SW 1271 (cell line): ENCODE measurements at regions not wholly inside any gene's neighbourhood (a gene's known extent, or its start where the extent isn't known, plus 50 kb on each side); places are given as distances from the start of the nearest gene placed in this dataset.
"Not testable (repeated sequence)": the region's sequence is repeated elsewhere in the genome, so short reads cannot be mapped to it uniquely, and the experiment has no call there.

Experiments
- DNase-seq, 2 experiments: peaks; one replicate each; lab custom pipeline; 2025; lab: John Stamatoyannopoulos, UW

- DNase-seq, result no peak
Observed at GRCh38 chr7:39825401-39825980, 124.6 kb upstream of the CDK13 start.

DNA sequence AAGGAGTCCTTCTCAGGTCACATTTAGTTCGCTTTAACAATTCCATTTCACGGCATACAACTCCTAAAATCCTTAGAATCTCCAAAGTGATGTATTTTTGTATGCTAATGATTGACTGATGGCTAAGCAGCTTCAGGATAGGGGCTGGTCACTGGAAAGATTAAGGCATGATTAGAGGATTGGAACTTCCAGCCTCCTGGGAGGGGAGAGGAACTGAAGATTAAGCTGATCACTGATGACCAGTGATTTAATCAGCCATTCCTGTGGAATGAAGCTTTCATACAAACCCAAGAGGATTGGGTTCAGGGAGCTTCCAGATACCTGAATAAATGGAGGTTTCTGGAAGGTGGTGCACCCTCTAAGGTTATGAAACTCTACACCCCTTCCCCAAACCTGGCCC lies 123.9 kb upstream of the CDK13 start:
- DNase-seq, result no peak

DNA sequence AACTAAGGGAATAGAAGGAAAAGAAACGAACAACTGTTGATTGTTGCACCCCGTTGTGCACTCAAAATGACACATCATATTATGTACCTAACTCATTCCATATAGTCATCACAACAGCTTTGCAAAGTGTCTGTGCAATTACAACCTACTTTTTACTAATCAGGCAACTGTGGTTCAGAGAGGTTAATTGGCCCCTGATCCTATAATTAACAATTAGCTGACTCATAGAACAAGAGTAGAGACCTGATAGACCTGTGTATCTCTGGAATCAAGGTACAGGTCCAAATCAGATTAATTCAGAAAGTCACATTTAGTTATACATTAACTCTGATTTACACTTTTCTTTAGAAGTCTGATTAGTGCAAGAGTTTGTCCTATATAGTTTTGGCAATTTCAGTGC lies 122.5 kb upstream of the CDK13 start:
- no peak for DNase-seq

DNA sequence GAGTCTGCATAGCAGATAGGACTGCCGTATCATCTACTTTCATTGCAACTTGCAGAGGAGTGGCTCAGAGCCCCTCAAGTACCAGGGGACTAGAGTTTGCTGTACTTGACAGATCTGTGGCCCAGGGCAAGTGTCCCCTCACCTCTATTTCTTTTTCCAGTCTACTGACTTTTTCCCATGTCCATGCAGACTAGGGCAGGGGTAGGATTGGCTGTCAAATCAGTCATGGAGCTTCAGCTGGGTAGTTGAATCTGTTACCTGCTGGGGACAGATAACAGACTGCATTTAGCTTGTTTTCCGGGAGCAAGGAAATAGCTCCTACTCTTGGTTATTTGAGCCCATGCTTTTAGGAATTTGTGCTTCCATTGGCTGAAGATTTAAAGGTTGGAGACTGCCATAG lies 121.0 kb upstream of the CDK13 start:
- no peak for DNase-seq

DNA sequence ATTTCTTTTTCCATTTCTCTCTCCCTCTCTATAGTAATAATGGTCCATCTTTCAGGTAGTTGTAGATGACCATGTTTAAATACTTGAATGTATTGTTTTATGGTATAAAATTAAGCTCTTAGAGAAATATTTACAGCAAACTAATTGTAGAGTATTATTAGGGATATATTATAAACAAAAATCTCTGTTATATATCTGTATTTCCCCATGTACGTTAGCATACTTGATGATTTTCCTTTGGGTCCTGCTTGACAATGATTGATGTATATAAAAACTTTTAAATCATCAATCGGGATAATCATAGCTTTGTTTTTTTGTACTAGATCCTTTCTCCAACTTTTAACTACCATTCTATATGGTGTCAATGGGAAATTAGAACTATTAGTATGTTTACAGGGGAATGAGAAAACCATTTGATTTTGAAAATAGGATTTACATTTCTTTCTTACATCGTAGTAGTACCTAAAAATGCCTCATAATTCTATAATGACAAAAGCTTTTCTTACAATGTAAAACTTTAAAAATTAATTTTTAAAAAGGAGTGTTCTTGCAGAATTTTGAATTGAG lies 117.5 kb upstream of the CDK13 start:
- no peak for DNase-seq

DNA sequence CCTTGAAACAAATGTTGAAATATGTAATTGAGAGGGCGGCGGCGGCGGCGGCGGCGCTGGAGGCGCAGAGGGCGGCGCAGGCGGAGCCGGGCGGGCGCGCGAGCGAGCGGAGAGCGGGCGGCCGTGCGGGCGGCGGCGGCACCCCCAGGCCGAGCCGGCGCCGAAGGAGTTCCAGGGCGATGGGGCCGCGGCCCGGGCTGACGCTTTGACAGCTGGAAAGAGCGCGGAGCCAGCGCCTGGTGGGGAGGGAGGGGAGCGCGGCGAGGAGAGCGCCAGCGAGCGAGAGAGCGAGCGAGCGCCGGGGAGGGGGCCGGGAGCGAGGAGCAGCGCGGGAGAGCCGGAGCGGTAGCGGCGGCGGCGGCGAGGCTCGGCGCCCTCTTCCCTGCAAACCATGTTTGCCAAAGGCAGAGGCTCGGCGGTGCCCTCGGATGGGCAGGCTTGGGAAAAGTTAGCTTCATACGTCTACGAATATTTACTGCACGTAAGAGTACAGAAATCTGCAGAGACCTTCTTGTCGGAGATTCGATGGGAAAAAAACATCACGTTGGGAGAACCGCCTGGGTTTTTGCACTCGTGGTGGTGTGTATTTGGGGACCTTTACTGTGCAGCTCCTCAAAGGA lies 116.8 kb upstream of the CDK13 start:
- DNase-seq, result peak in 1 of 2 experiments; percentile 34

DNA sequence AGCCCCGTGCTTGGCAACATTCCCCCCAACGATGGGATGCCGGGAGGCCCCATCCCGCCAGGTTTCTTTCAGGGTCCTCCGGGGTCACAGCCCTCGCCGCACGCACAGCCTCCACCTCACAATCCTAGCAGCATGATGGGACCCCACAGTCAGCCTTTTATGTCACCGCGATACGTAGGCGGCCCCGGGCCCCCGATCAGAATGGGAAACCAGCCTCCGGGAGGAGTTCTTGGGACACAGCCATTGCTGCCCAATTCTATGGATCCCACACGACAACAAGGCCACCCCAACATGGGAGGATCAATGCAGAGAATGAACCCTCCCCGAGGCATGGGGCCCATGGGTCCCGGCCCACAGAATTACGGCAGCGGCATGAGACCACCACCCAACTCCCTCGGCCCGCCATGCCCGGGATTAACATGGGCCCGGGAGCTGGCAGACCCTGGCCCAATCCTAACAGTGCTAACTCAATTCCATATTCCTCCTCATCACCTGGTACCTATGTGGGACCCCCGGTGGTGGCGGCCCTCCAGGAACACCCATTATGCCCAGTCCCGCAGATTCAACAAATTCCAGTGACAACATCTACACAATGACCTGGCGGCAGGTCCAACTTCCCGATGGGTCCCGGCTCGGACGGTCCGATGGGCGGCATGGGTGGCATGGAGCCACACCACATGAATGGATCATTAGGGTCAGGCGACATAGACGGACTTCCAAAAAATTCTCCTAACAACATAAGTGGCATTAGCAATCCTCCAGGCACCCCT lies 116.0 kb upstream of the CDK13 start:
- DNase-seq, result not testable (repeated sequence)

- peak in 1 of 2 experiments; percentile 10 for DNase-seq
Observed at GRCh38 chr7:39838326-39838725, 111.7 kb upstream of the CDK13 start.

GRCh38 chr7:39845006-39845405 lies 105.0 kb upstream of the CDK13 start:
- DNase-seq, result no peak

- DNase-seq, result no peak
Observed at GRCh38 chr7:39847227-39847626, 102.8 kb upstream of the CDK13 start.

DNA sequence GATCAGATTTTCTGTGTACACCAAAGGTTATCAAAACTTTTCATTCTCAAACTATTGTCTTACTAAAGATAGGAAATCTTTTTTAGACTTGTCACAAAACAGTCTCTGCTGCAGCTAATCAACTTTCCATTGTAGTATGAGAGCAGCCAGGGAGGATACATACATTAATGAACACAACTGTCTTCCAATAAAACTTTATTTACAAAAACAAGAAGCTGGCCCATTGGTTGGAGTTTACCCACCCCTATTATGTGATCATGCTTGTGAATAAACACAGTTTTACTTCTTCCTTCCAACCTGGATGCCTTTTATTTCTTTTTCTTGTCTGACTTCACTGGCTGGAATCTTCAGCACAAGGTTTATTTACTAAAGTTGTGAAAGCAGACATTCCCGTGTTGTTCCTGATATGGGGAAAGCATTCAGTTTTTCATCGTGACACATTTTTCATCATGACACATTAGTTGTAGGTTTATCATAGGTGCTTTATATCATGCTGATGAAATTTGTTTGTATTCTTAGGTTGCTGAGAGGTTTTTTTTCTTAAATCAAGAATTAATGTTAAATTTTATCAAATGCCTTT lies 98.5 kb upstream of the CDK13 start:
- DNase-seq, result no peak

DNA sequence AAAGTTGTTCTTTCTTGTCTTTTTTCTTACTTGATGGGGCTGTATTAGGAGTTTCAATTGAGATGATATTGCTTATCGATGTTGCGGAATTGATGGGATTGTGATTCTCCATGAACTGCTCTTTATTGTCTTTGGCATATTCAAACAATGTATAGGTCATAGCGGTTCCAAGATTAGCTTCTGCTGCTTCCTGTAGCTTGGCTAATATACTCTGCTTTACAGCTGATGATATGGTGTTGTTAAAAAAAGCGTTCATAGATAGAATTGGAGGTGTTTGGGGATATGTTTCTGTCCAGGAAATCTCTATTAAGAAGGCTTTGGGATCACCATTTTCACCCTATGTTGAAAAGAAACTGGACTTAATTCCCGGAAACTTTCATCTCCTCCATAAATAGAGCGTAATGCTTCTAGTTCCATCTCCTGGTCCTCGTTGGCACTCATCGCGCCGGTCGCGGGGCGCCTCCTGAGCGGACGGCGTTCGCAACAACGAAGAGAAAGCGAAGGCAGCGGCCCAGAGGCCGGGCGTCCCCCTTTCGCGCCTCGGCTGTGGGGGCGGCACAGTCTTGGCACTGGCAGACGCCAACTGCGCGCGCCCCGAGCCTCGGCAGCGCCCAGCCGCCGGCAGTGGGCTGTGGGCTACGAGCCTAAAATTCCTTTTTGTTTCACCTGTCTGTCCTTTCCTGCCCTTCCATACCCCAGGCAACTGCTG lies 95.3 kb upstream of the CDK13 start:
- not testable (repeated sequence) for DNase-seq

DNA sequence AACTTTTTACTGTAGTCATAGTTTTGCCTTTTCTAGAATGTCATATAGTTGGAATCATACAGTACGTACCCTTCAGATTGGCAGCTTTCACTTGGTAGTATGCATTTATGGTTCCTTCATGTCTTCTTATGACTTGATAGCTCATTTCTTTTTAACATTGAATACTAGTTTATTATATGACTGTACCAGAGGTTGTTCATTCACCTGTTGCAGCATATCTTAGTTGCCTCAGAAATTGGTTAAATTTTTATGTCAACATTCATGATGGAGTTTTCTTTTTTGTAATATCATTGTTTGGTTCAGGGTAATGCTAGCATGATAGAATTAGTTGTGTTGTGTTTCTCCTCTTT lies 94.8 kb upstream of the CDK13 start:
- no peak for DNase-seq

- not testable (repeated sequence) for DNase-seq
Observed at GRCh38 chr7:39863675-39864322, 86.3 kb upstream of the CDK13 start.

GRCh38 chr7:39869888-39870522 lies 80.1 kb upstream of the CDK13 start:
- not testable (repeated sequence) for DNase-seq

DNA sequence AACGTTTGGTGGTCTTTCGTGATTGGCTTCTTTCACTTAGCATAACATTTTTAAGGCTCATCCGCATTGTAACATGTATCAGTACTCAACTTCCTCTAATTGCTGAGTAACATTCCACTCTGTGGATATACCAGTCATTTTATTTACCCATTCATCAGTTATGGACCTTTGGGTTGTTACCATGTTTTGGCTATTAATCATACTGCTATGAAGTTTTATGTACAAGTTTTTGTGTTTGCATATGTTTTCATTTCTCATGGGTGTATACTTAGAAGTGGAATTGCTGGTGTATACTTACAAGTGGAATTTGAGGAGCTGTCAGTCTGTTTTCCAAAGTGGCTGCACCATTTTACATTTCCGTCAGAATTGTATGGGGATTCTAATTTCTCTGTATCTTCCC lies 78.4 kb upstream of the CDK13 start:
- not testable (repeated sequence) for DNase-seq

- DNase-seq, result no peak
Observed at GRCh38 chr7:39880556-39880955, 69.5 kb upstream of the CDK13 start.

DNA sequence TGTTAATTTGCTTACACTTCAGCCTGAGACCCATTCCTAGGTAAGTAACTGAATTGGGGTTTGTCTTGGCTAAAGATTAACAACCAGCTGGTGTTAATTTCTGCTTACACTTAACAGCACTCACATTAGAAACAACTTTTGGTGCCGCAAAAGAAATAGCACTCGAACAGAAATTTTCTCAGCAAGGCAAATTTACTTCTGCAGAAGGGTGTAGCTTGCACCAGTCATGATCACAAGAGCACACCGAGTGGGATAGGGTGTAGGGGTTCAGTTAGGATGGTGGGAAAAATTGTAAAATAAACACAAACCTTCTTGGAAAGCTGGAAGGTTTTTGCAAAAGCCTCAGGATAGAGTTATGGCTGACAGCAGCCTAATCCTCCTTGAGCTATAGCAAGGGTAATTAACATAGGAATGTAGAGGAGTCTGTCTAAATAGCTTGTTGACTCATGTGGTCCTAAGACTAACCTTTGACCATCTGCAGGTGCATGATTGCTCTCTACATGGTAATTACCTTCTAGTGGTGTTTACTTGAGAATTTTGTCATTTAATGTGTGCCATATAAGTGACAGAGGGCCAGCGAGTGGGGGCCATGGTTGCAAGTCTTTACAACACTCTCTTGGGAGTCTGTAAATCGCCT lies 67.8 kb upstream of the CDK13 start:
- no peak for DNase-seq

- DNase-seq, result no peak
Observed at GRCh38 chr7:39883812-39884390, 66.2 kb upstream of the CDK13 start.

- DNase-seq, result no peak
Observed at GRCh38 chr7:39888171-39888853, 61.7 kb upstream of the CDK13 start.
